Stomach (tissue), 8 donors: ENCODE measurements at regions not wholly inside any gene's neighbourhood (a gene's known extent, or its start where the extent isn't known, plus 50 kb on each side); places are given as distances from the start of the nearest gene placed in this dataset.

ENCODE experiments used
- DNase-seq, 2 donors: peaks; one replicate each; pipeline versions ENCODE4 v3.0.0 to v3.0.0-alpha.2; 2013 to 2019
- H3K27ac ChIP-seq, 5 donors: fragments of 200-600 bp in 4 of 5; sonication (generic) in 4 of 5; one replicate each; pipeline ENCODE4 v1.5.1; 2013 to 2019; ENCODE audit warnings: mild to moderate bottlenecking in 1 of 5, moderate library complexity in 1 of 5
- H3K27me3 ChIP-seq, 3 donors: fragments of 200-600 bp; sonication (generic); one replicate each; pipeline ENCODE4 v1.5.1; 2017 to 2019; ENCODE audit warnings: mixed run types in 1 of 3
- H3K36me3 ChIP-seq, 4 donors: fragments of 200-600 bp; sonication (generic); 1 replicate in 3 of 4; 2 replicates in 1 of 4; pipeline ENCODE4 v1.5.1; 2016 to 2019
- H3K4me1 ChIP-seq, 4 donors: fragments of 200-600 bp; sonication (generic); one replicate each; pipeline ENCODE4 v1.5.1; 2016 to 2019
- H3K4me3 ChIP-seq, 4 donors: fragments of 200-600 bp; sonication (generic) in 3 of 4; one replicate each; pipeline ENCODE4 v1.5.1; 2016 to 2019; ENCODE audit warnings: mild to moderate bottlenecking in 1 of 4
- H3K9me3 ChIP-seq, 4 donors: fragments of 200-600 bp; sonication (generic); one replicate each; pipeline ENCODE4 v1.5.1; 2016 to 2019
- CTCF ChIP-seq, 7 experiments: fragments of 450-650 bp in 4 of 7; fragments of 200-600 bp in 3 of 7; sonication (generic) in 3 of 7; IDR thresholded peaks; one replicate each; pipeline ENCODE4 v1.5.1; 2016 to 2019; ENCODE audit warnings: antibody characterized with exemption in 7 of 7, control low read depth in 2 of 7, mild to moderate bottlenecking in 1 of 7
- EP300 ChIP-seq: sonication (generic); formaldehyde crosslinking; IDR thresholded peaks from one replicate; pipeline ENCODE4 v1.6.1; 2017; ENCODE audit warnings: antibody characterized with exemption
- POLR2A ChIP-seq, 4 donors: fragments of 450-650 bp; IDR thresholded peaks; one replicate each; pipeline ENCODE4 v1.6.1; 2016; ENCODE audit warnings: antibody characterized with exemption in 4 of 4, control low read depth in 2 of 4, mild to moderate bottlenecking in 1 of 4, moderate library complexity in 1 of 4
- POLR2AphosphoS5 ChIP-seq, 3 donors: sonication (generic); formaldehyde crosslinking; IDR thresholded peaks; one replicate each; pipeline ENCODE4 v1.6.1; 2016; ENCODE audit warnings: antibody characterized with exemption in 3 of 3
- WGBS, 5 donors: extraction: QIAGEN DNeasy Blood & Tissue Kit in 3 of 5; methylation state at CpG; one replicate each; pipeline versions ENCODE4 v1.1.5 to v1.1.7; 2013 to 2018; 5-methylcytosine and 5-hydroxymethylcytosine counted together
- intact Hi-C: fragments of 100-400 bp; cut with DNase I; formaldehyde crosslinking; loops from one replicate; pipeline ENCODE4 v1.15.1; 2023; ENCODE audit warnings: low total_unique reads
- donor health status: healthy with polysubstance abuse.
- donor health status: Bipolar disorder and iron deficiency.
- donor health status: healthy.

GRCh38 chr1:106613861-106614260 lies 442.6 kb upstream of the PRMT6 start:
- peaks cover 0 to under 1% (median 0%) of the 10 kb centered on the region in 4 donors for H3K9me3 ChIP-seq
- intact Hi-C loops = no loop called here
- H3K27ac ChIP-seq = no peak overlapping the region
- DNase-seq = no peak
- no peaks in the 10 kb centered on the region for H3K4me1 ChIP-seq
- H3K36me3 ChIP-seq = no peaks in the 10 kb centered on the region
- TF ChIP-seq POLR2A (IDR thresholded peaks at IDR 0.05) (no peak), POLR2AphosphoS5 (IDR thresholded peaks at IDR 0.05) (no peak), CTCF (IDR thresholded peaks at IDR 0.05) (no peak), EP300 (no peak)
- no peaks in the 10 kb centered on the region for H3K27me3 ChIP-seq
- no peak overlapping the region for H3K4me3 ChIP-seq
- 63 to 78% (median 74%) methylated on average over 5 of the region's 5 CpGs for WGBS, 5 donors

- no peak for DNase-seq
- TF ChIP-seq EP300 = no peak
- Histone ChIP-seq H3K27me3 (no peaks in the 10 kb centered on the region), H3K9me3 (peaks cover 0 to 7% (median 0%) of the 10 kb centered on the region in 4 donors), H3K27ac (no peak overlapping the region), H3K36me3 (no peaks in the 10 kb centered on the region), H3K4me3 (no peak overlapping the region), H3K4me1 (no peaks in the 10 kb centered on the region)
- intact Hi-C loops = no loop called here
- WGBS, 5 donors = 67 to 79% (median 73%) methylated on average over 2 of the region's 2 CpGs
Observed at GRCh38 chr1:106615473-106615872, 441.0 kb upstream of the PRMT6 start.

GRCh38 chr1:106619080-106619826 lies 437.2 kb upstream of the PRMT6 start:
- no peak overlapping the region for H3K4me3 ChIP-seq
- DNase-seq = no peak

GRCh38 chr1:106619827-106620134 lies 436.7 kb upstream of the PRMT6 start:
- TF ChIP-seq CTCF (IDR thresholded peaks at IDR 0.05) (no peak), EP300 (no peak), POLR2A (IDR thresholded peaks at IDR 0.05) (no peak), POLR2AphosphoS5 (IDR thresholded peaks at IDR 0.05) (no peak)
- Histone ChIP-seq H3K27me3 (no peaks in the 10 kb centered on the region), H3K36me3 (no peaks in the 10 kb centered on the region), H3K9me3 (peaks cover 0 to 7% (median 0%) of the 10 kb centered on the region in 4 donors), H3K4me3 (no peak overlapping the region), H3K27ac (no peak overlapping the region), H3K4me1 (no peaks in the 10 kb centered on the region)
- WGBS, 5 donors = 53 to 69% (median 64%) methylated on average over 4 to 5 of the region's 5 CpGs
- intact Hi-C loops = no loop called here
- no peak for DNase-seq

More at GRCh38 chr1:106619080-106619826, 437.2 kb upstream of the PRMT6 start:
- WGBS, 5 donors = 76 to 85% (median 81%) methylated on average over 5 to 11 of the region's 11 CpGs
- peaks cover 0 to 7% (median 0%) of the 10 kb centered on the region in 4 donors for H3K9me3 ChIP-seq
- no peaks in the 10 kb centered on the region for H3K27me3 ChIP-seq
- TF ChIP-seq EP300 (no peak), POLR2A (IDR thresholded peaks at IDR 0.05) (no peak), POLR2AphosphoS5 (IDR thresholded peaks at IDR 0.05) (no peak), CTCF (IDR thresholded peaks at IDR 0.05) (no peak)
- H3K27ac ChIP-seq = no peak overlapping the region
- no peaks in the 10 kb centered on the region for H3K36me3 ChIP-seq
- intact Hi-C loops = no loop called here
- no peaks in the 10 kb centered on the region for H3K4me1 ChIP-seq

GRCh38 chr1:106620521-106620954 lies 435.9 kb upstream of the PRMT6 start:
- Histone ChIP-seq H3K4me1 (no peaks in the 10 kb centered on the region), H3K9me3 (peaks cover 0 to 7% (median 0%) of the 10 kb centered on the region in 4 donors), H3K4me3 (no peak overlapping the region), H3K27me3 (no peaks in the 10 kb centered on the region), H3K27ac (no peak overlapping the region), H3K36me3 (no peaks in the 10 kb centered on the region)
- DNase-seq = no peak
- WGBS, 5 donors = 76 to 86% (median 81%) methylated on average over 6 to 7 of the region's 7 CpGs
- TF ChIP-seq CTCF (IDR thresholded peaks at IDR 0.05) (no peak), POLR2AphosphoS5 (IDR thresholded peaks at IDR 0.05) (no peak), POLR2A (IDR thresholded peaks at IDR 0.05) (no peak), EP300 (no peak)
- intact Hi-C loops = no loop called here
